Astrocyte of the spinal cord (primary cell): ENCODE measurements at regions not wholly inside any gene's neighbourhood (a gene's known extent, or its start where the extent isn't known, plus 50 kb on each side); places are given as distances from the start of the nearest gene placed in this dataset.
A peak's percentile ranks its signal among the peaks of the same experiment; 100 is the strongest.
"Not testable (repeated sequence)": the region's sequence is repeated elsewhere in the genome, so short reads cannot be mapped to it uniquely, and the experiment has no call there.

ENCODE experiments used
- DNase-seq: peaks from one replicate; pipeline ENCODE4 v3.0.0; 2011; ENCODE audit warnings: low read depth, low spot score
- H3K4me3 ChIP-seq: 2 replicates; pipeline ENCODE4 v1.5.1; 2011; ENCODE audit warnings: low read depth, mild to moderate bottlenecking, low read length, moderate library complexity
- in situ Hi-C: cut with HindIII; loops from 2 replicates; pipeline ENCODE4 v1.10.0; 2017; ENCODE audit warnings: low sequenced_read_pairs
- TF ChIP-seq, protein P1 (sequence below): IDR thresholded peaks from 2 replicates; pipeline ENCODE4 v1.5.1; 2012; ENCODE audit warnings: low read depth, mild to moderate bottlenecking, low read length, inconsistent platforms

GRCh38 chr3:20524328-20524727 lies 338.3 kb upstream of the SGO1 start:
- no peak for DNase-seq
- TF ChIP-seq, protein P1, sequence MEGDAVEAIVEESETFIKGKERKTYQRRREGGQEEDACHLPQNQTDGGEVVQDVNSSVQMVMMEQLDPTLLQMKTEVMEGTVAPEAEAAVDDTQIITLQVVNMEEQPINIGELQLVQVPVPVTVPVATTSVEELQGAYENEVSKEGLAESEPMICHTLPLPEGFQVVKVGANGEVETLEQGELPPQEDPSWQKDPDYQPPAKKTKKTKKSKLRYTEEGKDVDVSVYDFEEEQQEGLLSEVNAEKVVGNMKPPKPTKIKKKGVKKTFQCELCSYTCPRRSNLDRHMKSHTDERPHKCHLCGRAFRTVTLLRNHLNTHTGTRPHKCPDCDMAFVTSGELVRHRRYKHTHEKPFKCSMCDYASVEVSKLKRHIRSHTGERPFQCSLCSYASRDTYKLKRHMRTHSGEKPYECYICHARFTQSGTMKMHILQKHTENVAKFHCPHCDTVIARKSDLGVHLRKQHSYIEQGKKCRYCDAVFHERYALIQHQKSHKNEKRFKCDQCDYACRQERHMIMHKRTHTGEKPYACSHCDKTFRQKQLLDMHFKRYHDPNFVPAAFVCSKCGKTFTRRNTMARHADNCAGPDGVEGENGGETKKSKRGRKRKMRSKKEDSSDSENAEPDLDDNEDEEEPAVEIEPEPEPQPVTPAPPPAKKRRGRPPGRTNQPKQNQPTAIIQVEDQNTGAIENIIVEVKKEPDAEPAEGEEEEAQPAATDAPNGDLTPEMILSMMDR = no peak
- H3K4me3 ChIP-seq = no peak overlapping the region
- in situ Hi-C loops = no loop called here

DNA sequence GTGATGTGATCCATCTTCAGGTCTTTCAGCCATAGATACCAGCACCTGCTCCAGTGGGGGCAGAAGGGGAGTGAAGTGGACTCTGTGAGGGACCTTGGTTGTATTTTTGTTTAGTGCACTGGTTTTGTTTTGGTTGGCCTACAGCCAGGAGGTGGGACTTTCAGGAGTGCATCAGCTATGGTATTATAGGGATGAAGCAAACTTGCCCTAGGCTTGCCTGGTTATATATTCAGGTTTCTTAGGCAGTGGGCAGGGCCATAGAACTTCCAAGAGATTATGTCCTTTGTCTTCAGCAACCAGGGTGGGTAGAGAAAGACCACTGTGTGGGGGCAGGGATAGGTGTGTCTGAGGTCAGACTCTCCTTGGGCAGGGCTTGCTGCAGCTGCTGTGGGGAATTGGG lies 337.3 kb upstream of the SGO1 start:
- no peak for DNase-seq
- H3K4me3 ChIP-seq = no peak overlapping the region
- in situ Hi-C loops = no loop called here
- TF ChIP-seq, protein P1 = no peak

GRCh38 chr3:20517316-20517715 lies 331.3 kb upstream of the SGO1 start:
- DNase-seq, H3K4me3 ChIP-seq, in situ Hi-C loops: not testable (repeated sequence)

DNA sequence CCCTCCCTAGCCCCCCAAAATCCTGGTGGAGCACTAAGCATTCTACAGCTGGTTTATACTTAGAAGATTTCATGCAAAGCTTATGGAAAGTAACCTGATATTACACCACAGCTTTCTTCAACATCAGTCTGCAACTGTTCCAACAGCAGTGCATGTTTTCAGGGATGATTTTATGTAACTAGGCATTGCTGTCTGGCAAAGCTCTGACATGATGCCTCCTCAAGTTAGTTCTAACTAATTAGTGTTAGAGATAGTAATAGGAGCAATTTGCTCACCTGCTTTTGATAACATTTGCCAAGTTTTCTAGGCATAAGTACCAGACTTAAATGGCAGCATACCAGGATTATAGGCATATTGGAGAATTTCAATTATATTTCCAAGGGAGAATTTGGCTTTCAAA lies 330.3 kb upstream of the SGO1 start:
- in situ Hi-C loops = no loop called here
- TF ChIP-seq, protein P1 = no peak
- DNase-seq = no peak
- H3K4me3 ChIP-seq = no peak overlapping the region

GRCh38 chr3:20515834-20516233 lies 329.8 kb upstream of the SGO1 start:
- no peak for DNase-seq
- TF ChIP-seq, protein P1 = no peak
- in situ Hi-C loops = no loop called here
- H3K4me3 ChIP-seq = no peak overlapping the region

GRCh38 chr3:20511863-20512505 lies 326.0 kb upstream of the SGO1 start:
- H3K4me3 ChIP-seq = no peak overlapping the region
- TF ChIP-seq, protein P1 = peak; percentile 73
- in situ Hi-C loops = no loop called here
- DNase-seq = peak; percentile 69

DNA sequence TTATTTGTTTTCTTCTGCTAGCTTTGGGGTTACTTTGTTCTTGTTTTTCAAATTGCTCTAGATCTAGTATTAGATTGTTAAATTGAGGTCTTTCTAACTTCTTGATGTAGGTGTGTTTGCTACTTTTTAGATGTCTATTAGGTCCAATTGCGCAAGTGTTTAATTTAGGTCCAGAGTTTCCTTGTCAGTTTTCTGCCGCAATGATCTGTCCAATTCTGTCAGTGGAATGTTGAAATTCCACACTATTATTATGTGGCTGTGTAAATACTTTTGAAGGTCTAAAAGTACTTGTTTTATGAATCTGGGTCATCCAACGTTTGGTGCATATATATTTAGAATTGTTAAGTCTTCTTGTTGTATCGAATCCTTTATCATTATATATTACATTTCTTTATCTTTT lies 324.4 kb upstream of the SGO1 start:
- in situ Hi-C loops = no loop called here
- DNase-seq = no peak
- TF ChIP-seq, protein P1 = no peak
- no peak overlapping the region for H3K4me3 ChIP-seq
